HG02678 (cell line): ENCODE measurements at regions not wholly inside any gene's neighbourhood (a gene's known extent, or its start where the extent isn't known, plus 50 kb on each side); places are given as distances from the start of the nearest gene placed in this dataset.
"Not testable (repeated sequence)": the region's sequence is repeated elsewhere in the genome, so short reads cannot be mapped to it uniquely, and the experiment has no call there.

Experiments
- ATAC-seq: cut with Tn5 transposase; IDR thresholded peaks from one replicate; pipeline ENCODE4 v1.9.1; 2021; ENCODE audit warnings: mild to moderate bottlenecking, moderate library complexity; ENCODE audit not compliant: unreplicated experiment

GRCh38 chr10:65053397-65053796 lies 1532.2 kb downstream of the REEP3 start:
- ATAC-seq: not testable (repeated sequence)

GRCh38 chr10:65053831-65054351 lies 1532.7 kb downstream of the REEP3 start:
- not testable (repeated sequence) for ATAC-seq

DNA sequence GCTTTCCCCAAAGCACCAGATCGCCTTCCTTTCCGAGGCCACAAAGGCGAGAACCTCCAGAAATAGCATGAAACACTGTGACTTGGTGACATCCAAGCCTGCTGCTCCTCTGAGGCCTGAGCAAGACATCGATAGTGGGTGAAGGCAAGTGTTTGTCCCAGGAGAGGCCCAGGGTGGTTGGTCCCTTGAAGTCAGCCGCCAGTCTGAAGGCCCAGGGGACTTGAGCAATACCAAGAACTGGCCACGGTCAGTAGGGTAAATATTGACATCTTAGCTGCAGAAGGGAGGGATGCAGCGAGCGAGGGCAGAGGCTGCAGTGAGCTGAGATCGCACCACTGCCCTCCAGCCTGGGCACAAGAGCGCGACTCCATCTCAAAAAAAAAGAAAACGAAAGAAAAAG lies 1533.5 kb downstream of the REEP3 start:
- ATAC-seq: not testable (repeated sequence)

GRCh38 chr10:65065278-65065677 lies 1544.1 kb downstream of the REEP3 start:
- ATAC-seq: no peak

DNA sequence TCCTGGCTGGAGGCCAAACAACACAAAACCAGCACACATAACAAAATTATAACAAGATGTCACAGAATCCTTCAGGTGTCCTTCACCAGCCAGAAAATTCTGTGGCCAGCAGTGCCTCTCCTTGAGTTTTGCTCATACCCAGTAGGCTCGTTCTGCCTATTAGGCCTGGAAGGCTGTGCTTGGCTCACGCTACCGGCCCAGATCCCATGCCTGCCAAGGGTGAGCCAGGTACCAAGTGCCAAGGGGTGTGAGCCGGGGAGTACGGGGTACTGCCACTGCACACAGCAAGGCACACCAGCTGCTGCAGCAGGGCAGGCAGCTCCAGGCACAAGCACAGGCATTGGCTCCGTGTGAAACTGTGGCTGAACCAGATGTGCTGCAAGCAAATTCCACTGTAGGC lies 1562.0 kb downstream of the REEP3 start:
- no peak for ATAC-seq

- no peak for ATAC-seq
Measured at GRCh38 chr10:65090991-65091390, 1569.8 kb downstream of the REEP3 start.

GRCh38 chr10:65100146-65100545 lies 1578.9 kb downstream of the REEP3 start:
- ATAC-seq: no peak

DNA sequence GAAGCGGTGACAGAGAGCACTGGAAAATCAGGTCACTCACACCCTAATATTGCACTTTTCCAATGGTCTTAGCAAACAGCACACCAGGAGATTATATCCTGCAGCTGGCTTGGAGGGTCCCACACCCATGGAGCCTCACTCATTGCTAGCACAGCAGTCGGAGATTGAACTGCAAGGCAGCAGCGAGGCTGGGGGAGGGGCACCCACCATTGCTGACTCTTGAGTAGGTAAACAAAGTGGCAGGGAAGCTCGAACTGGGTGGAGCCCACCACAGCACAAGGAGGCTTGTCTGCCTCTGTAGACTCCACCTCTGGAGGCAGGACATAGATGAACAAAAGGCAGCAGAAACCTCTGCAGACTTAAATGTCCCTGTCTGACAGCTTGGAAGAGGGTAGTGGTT lies 1579.7 kb downstream of the REEP3 start:
- not testable (repeated sequence) for ATAC-seq

DNA sequence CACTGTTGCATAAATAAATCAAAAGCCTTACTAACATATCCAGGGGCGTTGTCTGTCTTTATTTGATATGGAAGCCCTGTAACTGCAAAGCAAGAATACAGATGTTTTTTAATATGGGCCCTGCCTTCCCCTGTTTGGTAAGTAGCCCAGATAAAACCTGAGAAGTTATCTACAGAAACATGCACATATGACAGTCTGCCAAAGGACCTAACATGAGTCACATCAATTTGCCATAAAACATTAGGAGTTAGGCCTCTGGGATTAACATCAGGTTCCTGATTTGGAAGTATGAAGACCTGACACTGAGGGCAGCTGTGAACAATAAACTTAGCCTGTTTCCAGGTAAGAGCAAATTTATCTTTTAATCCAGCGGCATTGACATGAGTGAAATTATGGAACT lies 1588.8 kb downstream of the REEP3 start:
- ATAC-seq: no peak

GRCh38 chr10:65111059-65111458 lies 1589.9 kb downstream of the REEP3 start:
- ATAC-seq: not testable (repeated sequence)

DNA sequence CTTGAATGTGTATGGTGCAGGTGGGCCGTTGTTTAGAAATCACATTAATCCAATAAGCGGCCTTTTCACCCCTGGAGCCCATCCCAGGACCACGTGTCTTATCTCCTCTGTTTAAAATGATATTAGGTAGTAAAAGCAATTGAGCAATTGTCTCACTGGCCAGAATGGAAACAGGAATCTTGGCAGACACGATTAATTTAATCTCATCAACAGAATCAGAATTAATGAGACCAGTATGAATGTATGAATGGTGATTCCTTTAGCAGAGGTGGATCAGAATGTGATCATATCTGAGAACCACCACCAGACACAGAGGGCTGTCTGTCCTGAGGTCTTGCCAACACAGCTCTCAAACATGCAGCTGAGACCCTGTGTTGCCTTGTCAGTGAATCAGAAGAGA lies 1591.4 kb downstream of the REEP3 start:
- ATAC-seq: no peak

- no peak for ATAC-seq
Measured at GRCh38 chr10:65123120-65123519, 1601.9 kb downstream of the REEP3 start.

- no peak for ATAC-seq
Measured at GRCh38 chr10:65125212-65125611, 1604.0 kb downstream of the REEP3 start.

- ATAC-seq: no peak
Measured at GRCh38 chr10:65126288-65126687, 1605.1 kb downstream of the REEP3 start.

DNA sequence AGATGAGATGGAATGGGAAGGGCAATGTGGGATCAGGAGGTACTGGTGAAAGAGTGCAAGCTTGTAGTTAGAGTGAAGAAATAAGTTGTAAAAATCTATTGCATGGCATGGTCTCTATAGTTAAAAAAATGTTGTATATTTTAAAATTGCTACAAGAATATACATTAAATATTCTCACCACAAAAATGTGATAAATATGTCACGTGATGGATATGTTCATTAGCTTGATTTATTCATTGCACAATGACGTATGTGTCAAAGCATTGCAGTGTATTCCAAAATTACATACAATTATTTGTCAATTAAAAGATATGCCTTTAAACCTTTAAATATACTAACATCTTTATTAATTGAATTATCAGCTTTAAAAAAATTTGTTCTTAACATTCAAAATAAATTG lies 1607.1 kb downstream of the REEP3 start:
- no peak for ATAC-seq

GRCh38 chr10:65130162-65130758 lies 1609.1 kb downstream of the REEP3 start:
- ATAC-seq: no peak

GRCh38 chr10:65133652-65134051 lies 1612.5 kb downstream of the REEP3 start:
- ATAC-seq: no peak

- no peak for ATAC-seq
Measured at GRCh38 chr10:65135508-65135907, 1614.3 kb downstream of the REEP3 start.

GRCh38 chr10:65142641-65143435 lies 1621.6 kb downstream of the REEP3 start:
- no peak for ATAC-seq

DNA sequence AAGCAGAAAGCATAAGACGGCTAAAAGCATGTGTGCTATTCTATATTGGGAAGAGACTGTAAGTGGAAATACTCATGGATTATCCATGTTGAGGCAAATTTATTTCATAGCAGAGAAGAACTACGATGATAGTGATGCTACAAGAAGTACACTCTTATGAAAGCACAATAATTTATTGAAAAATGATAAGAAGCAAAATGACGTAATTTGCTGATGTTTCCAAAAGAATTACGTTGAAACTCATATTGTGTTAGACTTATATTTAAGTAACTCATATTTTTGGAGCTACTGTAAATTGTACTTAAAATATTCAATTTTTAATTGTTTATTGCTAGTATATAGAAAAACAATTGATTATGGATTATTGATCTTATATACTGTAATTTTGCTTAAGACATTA lies 1622.5 kb downstream of the REEP3 start:
- ATAC-seq: no peak

- ATAC-seq: no peak
Measured at GRCh38 chr10:65149878-65150277, 1628.7 kb downstream of the REEP3 start.

- ATAC-seq: no peak
Measured at GRCh38 chr10:65166272-65166671, 1645.1 kb downstream of the REEP3 start.
